HS-5 (cell line): ENCODE measurements at regions not wholly inside any gene's neighbourhood (a gene's known extent, or its start where the extent isn't known, plus 50 kb on each side); places are given as distances from the start of the nearest gene placed in this dataset.

Experiments used
- DNase-seq: peaks from one replicate; pipeline ENCODE4 v3.0.0-alpha.2; 2012; ENCODE audit warnings: low read depth

DNA sequence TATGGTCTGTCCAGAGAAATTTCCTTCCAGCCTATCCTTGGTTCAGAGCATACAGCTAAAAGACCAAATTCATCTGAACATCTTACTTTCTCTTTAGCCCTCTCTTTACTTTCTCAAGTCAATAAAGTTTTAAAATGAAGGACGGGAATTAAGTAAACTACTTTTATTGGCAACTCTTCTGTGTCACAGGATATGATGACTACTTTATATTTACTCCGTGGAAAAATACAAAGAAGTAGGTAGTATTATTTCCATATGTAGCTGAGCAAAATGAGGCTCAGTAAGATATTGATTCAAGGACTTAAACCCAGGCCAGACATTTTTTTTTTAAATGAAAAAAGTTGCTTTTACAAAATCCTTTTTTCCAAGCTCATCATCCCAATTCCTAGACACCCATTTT lies 151.2 kb upstream of the DPYD start:
- DNase-seq = no peak

DNA sequence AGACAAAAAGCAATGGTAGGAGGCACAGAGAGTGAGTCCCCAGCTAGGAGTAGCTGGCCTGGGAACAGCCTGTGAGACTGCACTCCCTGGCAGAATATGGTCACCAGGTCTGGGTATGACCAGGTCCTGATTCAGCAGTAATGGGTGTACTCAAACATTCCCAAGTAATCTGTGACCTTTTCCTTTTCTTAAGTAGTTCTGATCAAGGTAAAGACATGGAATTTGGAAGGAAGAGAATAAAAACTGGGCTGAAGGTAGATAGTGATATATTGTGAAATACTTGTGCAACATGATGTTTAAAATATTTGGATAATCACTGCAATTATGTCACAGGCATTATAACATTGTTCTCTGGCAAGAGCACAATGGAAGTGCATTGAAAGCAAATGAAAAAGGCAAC lies 147.2 kb upstream of the DPYD start:
- DNase-seq = no peak

DNA sequence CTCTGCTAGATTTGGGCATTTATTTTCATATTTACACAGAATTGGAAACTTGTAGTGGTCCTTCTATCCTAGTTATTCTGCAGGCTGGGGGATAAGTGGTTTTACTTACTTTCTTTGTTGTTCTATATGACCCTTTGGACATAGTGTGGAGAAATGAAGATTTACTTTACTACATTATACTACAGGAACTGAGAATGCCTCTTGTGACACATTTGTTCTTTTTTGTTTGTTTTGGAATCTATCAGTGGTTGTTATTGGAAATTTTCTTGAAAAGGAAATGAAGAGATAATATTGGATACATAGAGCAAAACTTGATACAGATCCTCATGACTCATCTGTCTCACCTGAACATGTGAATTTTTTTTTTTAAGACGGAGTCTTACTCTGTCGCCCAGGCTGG lies 146.1 kb upstream of the DPYD start:
- no peak for DNase-seq

DNA sequence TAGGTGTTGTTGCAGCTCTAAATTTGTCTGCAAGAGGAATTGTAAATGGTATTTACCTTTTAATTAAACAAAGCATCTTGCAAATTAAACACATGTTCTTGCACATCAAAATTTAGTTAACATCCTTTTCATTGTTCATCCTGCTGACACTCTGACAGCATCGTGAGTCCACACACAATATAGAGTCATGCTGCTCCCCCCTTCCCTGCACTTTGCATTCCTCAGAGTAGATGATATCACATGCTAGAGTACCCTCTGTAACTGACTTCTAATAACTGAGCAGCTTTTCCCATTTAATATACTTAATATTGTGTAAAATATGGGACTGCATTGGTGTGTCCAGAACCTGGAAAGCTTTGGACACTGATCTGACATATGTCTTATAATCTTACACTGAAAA lies 138.8 kb upstream of the DPYD start:
- no peak for DNase-seq

DNA sequence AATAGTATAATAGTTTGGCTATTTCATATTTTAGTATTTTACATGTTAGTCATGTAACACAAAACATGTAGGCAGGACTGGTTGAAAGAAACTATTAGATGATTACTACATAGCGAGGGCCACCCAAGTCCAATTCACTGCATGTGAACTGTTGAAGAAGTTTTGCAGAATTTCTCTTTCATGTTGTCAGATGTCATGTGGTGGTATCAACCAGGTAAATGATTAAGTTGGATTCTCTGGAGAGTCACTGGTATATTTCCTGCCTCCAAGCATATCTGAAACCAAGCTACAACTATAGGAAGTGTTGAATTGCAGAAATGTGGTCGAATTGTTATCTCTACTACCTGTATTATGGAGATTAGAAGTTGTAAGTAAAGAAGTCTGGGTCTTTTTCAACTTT lies 137.8 kb upstream of the DPYD start:
- DNase-seq = no peak

DNA sequence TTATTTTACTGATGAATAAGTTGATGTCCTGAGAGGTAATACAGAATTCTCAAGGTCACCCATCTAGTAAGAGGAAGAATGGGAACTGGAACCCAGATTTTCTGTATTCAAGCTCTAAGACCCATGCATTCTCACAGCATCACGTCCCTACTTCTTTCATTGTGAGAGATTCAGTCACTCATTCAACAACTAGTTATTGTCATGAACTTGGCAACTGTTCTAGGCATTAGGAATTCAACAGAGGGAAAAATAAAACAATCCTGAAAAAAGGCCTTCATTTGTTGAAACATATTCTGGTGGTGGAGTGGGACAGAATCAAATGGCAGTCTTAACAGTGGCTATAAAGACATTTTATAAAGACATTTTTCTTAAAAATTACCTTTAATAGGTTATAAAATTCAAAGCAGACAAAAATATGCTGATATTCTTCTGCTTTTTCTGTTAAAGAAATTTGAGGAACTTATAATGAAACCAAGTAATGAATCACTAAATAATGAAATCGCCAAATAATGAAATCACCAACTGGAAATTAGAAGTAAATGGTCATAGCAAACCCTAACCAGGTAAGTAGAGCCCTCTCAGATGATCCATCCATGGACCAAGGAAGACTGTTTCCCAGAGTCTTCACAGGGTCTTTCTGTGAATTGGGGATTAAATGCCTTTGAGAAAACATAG lies 136.5 kb upstream of the DPYD start:
- DNase-seq = no peak

DNA sequence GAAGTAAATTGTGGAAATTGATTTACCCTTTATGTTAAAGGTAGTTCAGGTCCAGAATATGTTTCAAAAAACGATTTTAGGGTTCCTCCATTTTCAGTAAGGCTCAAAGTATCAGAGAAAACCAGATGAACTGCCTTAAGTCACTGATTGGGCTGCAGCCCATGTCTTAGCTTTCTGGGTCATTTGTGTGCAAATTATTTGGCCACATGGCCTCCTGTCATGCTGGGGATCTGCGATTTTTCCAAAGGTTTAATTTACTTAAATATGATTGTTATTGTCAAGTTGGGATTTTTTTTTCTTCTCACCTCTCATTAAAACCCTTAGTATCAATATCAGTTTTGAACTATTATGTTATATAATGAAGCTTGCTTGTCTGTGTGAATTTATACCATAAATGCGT lies 135.9 kb upstream of the DPYD start:
- no peak for DNase-seq

DNA sequence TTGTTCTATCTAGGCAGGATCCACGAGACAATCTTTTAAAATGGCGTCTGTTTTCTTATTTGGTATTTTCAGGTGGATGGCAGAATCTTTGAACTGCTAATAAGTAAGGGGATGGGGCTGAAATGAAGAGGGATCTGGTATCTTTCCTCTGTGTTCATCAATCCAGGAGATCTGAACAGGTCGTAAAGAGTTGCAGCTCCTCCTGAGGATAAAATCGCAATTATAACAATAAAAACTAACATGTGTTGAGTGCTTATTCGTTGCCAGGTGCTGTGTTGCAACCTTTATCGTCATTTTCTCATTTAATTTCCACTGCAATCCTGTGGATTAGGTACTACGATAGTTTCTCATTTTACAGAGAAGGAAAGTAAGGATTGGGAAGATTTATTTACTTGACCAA lies 134.6 kb upstream of the DPYD start:
- no peak for DNase-seq

DNA sequence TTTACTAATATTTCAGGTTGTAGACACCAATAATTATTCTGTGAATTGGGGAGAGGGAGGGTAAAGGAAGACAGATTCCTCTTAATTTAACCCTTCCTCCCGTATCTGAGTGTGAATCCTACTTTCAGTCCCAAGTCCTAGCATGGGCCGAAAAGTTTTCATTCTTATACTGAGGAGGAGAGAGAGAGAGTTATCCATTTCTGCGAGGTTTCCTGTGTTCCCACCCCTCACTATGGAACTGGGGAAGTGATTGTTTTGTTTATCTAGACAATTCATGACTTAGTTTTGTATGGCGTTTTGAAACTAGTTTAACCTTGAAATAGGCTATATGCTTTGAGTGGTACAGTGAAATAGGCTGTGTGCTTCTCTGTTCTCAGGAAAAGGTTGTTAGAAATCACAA lies 134.0 kb upstream of the DPYD start:
- no peak for DNase-seq

DNA sequence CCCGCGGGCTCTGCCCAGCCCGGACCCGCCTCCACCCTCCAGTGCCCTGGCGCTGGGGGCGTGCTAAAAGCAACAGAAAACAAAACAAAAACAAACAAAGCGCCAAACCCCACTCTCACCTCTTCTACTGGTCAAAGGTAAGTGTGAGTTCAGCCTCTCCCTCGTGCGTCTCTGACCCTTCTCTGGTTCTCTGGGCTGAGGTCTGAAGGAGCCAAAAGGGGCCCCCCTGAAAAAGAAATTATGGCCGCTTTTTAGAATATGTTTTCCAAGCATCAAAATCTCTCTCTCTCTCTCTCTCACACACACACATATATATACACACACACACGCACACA lies 133.5 kb upstream of the DPYD start:
- DNase-seq = no peak

DNA sequence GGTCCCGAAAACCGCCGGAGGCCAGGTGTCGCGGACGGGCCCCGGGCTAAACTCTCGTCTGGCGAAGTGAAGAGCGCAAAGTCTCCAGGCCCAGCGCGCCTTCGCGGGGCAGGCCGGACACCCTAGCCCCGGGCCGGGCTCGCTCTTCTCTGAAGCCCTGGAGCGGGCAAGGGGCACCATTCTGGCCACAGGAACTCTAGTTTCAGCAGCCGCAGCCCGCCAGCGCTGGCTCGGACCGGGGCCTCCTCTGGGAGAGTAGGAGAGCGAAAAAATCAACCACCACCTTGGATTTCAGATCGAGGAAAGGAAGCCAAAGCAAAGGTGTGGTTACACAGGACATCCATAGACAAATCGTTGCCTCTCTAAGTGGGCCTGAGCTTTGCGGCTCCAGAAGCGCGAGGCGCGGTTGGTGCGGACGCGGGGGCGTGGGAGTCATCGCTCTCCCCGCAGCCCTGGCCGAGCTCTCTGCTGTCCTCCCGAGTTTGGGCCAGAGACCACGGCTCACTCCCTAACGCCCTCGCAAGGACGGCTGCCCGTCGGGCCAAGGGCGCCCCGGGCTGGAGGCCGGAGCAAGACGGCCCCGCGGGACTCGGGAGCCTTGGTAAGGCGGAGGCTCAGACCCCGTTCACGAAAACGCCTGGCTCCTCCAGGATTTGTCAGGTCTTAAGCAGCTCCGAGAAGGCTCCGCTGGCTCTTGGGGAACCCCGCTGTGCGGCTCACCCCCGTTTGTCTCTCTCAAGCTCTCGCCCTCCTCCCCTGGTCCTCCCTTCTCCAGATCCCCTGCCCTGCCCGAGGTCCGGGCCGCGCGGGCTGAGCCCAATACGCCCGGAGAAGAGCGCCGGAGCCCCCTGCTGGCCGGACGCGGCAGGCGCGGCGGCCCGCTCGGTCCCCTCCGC lies 132.9 kb upstream of the DPYD start:
- no peak for DNase-seq

DNA sequence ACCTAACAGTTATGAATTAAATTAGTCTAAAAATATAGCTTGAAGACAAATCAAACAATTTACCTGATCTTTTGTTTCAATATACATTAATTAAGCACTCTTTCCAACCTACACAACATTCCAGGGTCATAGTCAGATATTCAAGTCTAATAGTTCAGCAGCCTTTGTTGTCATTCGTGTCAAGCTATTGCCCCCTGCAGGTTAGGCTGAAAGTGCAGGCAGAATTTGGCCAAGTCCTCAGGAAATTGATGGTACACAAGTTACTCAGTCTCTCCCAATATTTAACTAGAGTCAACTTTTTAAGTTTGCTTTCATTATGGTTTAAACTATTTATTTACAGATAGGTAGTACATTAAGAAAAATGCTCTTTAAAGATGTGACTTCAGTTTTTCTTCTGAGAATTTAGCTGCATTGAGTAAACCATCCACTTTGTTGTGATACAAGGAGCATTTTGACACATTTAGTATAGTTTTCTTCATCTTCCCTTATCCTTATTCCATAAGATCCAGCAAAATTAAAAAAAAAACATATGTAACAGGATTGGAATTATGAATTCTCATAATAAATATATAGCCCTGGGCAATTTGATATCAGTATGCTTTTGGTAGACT lies 130.3 kb upstream of the DPYD start:
- DNase-seq = peak; percentile 71

DNA sequence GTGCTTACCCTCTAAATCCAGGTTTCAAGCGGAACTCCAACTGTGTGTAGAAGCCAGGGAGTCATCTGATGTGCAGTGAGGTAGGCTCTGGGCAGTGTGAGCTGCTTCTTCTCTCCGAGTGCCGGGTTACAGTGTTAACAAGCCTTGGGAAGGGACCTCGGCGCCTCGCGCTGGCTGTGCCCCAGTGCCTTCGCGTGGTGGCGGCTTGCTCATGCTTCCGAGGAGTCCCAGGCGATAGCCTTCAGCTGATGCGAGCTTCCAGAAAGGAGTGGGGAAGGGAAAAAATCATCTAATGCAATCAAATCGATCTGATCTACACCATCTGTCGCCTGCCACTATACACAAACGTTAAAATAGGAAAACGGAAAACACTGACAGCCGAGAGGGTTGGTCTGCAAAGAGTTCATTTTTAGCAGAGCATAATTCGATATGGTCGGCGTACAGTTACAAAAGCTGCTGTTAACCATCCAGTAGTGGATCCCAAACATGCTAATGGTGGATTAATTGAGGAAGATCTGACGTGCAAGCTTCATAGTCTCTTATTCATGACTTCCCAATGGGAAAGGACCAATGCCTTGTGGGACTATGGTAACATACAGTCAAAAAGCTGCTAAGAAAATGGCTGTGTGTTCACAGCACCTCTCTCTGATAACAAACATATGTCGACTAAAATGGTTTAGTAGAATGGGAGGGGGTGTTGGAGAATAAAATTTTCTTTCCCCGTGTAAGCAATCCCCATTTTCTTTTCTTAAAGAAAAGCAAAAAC lies 128.7 kb upstream of the DPYD start:
- no peak for DNase-seq

DNA sequence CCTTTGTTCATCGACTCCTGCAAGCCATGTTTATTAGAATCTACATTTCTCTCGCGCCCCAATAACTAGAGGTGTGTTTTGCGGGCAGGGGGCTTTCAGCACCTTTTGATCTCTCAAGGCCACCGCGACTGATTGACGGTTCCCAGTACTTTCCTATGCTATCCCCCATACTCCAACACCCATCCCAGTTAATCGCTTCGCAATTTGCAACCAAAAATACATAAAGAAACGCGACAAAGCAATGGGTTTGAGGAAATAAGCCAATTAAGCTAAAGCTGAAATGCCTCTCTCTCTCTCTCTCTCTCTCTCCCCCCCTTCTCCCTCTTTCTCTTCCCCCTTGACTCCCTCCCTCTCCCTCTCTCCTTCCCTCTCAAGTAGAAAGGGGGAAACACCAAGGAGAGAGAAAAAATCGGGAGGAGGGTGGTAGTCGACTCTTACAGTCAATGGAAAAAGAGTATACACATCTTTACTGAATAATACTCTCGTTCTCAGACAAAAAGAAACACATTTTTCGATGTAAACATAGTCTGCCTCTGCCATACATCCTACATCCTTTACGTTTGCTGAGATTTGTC lies 128.0 kb upstream of the DPYD start:
- DNase-seq = no peak

DNA sequence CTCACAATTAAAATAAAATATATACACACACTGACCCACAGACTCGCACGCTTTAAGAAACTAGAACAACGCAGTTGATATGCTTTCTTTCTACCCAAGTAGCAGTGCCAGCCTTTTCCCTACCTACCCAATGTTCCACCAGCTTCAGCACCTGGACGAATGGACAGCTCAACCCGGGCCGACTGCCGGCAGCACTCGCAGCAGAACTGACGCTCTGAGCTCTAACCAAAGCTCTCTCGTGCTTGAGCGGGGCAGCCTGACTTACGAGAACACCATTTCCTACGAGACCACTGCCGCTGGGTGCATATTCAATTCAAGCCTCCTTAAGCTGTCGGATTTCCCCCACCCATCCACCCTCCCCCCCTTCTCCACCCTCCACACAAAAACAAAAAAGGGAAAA lies 127.4 kb upstream of the DPYD start:
- DNase-seq = no peak

DNA sequence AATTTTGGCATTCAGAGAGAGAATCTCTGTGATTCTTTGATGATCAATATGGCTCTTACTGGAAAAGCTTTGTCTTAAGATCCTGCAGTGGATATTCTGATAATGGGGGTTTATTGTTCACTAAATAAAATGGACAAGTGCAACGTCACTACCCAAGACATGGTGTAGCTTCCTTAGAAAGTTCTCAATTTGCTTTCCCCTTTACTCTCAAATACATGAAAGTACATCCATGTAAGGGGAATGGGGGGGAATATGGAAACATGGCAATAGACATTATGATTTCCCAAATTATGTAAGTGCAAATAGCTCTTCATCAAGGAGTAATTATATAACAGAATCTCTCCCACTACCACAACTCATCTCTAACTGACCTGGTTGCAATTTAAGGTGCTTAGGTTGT lies 126.3 kb upstream of the DPYD start:
- no peak for DNase-seq

DNA sequence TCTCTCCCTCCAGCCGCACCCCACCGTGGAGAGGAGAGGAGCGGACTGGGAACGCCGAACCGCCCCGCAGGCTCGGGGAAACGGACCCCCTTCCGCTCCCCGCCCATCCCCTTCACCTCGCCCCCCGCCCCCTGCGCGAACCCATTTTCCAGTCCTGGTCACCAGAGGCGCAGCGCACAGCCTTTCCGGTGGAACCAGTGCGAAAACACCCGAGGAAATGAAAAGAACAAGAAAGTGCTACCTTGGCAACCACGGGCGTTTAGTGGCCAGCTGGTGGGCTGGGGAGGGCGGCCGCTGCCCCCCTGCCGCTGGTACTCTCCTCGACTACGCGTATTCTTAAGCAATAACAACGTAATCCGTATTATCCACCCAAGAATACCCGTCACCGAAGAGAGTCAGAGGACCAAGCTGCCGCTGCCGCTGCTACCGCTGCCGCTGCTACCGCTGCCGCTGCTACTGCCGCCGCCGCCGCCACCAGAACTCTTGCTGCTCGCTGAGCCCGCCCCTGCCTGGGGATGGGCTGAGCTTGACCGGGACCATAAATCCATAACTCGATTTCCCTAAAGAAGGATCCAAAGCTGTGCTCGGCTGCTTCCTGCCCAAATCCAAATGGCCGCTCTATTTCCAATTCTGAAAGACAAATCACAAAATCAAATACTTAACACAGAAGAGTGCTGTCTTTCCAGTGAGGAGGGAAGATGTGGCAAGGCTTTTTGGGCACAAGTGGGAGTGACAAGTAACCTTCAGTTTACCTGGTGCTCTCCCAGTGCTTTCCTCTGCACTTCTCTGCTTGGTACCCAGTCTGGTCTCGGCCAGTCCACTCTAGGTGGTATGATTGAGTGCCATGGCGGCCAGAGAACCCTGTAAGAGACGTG lies 125.2 kb upstream of the DPYD start:
- no peak for DNase-seq

DNA sequence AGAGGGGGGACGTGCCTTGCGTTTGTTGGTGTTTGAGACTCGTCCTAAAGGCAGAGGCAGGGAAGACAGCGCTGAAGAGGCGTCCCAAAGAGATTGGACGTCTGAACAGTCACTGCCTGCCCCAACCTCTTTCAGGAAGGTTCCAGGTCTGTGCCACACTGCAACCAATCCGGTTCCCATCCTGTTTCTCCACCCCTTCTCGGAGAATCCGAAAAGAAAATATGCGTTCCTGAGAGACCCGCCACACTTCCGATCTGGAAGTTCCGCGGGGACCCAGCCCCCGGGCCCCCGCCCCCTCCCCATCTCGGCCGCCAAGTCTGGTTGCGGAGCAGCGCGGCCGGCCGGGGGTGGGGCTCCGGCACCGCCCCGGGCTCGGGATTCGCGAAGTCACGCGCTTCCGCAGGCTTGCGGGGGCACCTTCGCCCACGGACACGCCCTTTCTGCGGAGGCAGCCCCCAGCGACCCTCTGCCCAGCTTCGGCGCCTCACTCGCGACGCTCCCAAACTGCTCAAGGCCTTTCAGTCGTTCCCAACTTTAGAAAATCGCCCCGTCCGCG lies 124.5 kb upstream of the DPYD start:
- DNase-seq = no peak

DNA sequence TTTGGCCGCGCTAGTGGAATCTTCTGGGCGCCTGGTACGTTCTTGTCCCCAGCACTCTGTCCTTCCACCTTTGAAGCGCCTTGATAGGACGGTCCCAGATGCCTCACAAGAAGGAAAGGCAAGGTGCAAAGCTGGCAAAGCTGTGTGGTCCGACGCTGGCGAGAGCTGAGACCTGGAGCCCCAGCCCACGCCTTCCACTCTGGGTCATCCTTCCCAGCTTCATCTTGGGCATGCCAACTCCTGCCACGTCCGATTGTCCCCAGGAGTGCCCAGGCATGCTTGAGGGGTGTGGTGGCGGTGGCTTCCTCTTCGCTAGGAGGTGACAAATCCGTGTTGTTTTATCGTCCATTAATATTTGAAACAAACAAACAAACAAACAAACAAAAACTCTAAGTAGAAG lies 123.9 kb upstream of the DPYD start:
- no peak for DNase-seq

DNA sequence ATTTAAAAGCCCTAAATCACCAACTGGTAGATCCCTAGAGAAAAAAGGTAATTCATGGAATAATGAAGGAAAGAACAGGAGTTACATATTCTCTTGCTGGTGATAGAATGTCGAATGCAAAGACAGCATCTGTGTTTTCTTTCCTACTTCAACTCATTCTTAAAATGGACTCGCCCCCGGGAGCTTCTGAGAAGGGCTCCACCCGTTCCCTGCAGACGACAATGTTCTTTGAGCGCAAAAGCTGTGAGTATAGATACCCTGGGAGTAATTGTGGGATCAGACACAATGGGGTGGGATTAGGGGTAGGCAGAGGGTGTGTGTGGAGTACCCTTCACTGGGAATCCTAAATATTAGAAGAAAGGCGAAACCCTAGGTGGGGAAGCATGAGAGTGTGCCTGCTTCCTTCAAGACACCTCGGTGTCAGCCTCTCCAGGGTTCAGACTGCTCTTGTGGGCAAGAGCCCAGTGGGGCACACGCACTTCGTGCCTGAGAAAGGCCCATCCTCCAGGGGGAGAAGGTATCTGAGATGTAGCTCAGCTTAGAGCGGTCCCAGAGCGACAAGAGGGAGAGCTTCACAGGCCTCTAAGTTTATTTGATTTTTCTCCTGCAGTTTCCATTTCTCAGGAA lies 123.3 kb upstream of the DPYD start:
- DNase-seq = no peak

DNA sequence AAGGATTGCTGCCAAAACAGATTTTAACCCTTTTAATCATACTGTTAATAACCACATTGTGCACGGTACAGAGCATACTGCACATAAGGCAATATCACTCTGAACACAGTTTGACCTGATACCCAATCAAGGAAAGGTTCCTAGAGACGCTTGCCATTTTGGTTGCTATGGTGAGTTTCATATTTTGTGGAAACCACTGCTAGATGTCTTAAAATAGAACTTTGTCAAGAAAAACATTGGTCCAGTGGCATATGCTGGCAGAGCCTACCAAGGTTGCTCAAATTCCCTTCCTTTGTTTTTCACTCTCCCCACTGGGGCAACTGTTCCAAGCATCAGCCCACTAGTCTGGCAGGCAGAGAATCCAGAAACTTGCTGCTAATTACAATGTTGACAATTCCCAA lies 114.8 kb upstream of the DPYD start:
- no peak for DNase-seq
